Heart left ventricle (tissue), 13 donors: ENCODE measurements at regions not wholly inside any gene's neighbourhood (a gene's known extent, or its start where the extent isn't known, plus 50 kb on each side); places are given as distances from the start of the nearest gene placed in this dataset.

Source experiments
- POLR2A ChIP-seq, 2 donors: fragments of 450-650 bp; IDR thresholded peaks; one replicate each; pipeline ENCODE4 v1.6.1; 2017; ENCODE audit warnings: antibody characterized with exemption in 2 of 2, mild to moderate bottlenecking in 2 of 2, moderate library complexity in 2 of 2
- TF ChIP-seq, protein P1 (sequence below), 12 donors: fragments of 200-600 bp; sonication (generic) in 4 of 12; IDR thresholded peaks; one replicate each; pipeline versions ENCODE4 v1.5.0 to v1.8.0; 2018 to 2022; ENCODE audit warnings: antibody characterized with exemption in 12 of 12, mild to moderate bottlenecking in 5 of 12
- donor health status: ischemic (EF 13 %, LVEDD 7.1; RV severe dilation, severe dysfunction).
- donor health status: DM: no; HTN: yes; CAD: no.
- donor health status: DM: no; HTN: no; CAD: no.
- donor health status: ischemic (EF 25% LVEDD 6.9; RV normal size, moderate dysfunction).
- donor health status: ischemic (EF 25% LVEDD 5.7; RV mildly dilated, moderate dysfunction).
- donor health status: ischemic (EF 35%, LVEDD 5.7; RV mildly dilated, moderate dysfunction).
- donor health status: nonischemic (EF 11% LVEDD 7.7; RV severe dilation, severe dysfunction).
- donor health status: DM: yes; HTN: yes; CAD: no.
- donor health status: PGD.
- donor health status: ischemic (EF 29% LVEDD 5.4; RV normal size, mild dysfunction).
- donor health status: nonischemic (EF 23%, LVEDD 6.1; RV moderate dilation, normal function).

DNA sequence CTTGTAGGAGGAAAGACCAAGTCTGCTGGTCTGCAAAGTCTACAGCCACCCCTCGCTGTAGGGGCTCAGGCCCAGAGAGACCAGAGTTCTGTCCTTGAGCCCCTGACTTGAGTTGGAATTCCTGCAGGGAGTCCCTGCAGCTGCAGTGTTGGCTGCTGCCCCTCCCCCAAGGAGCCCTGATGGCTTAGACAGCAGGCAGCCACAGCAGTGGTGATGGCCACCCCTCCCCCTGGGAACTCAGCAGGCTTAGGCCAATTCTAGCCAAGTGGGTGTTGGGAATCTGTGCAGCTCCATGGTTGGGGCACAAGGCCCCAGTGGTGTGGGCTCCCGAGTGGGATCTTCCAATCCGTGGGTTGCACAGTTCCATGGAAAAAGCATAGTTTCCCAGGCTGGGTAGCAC is 345.4 kb downstream of the CD109 start:
- no peak for TF ChIP-seq POLR2A (IDR thresholded peaks at IDR 0.05)
- TF ChIP-seq, protein P1, sequence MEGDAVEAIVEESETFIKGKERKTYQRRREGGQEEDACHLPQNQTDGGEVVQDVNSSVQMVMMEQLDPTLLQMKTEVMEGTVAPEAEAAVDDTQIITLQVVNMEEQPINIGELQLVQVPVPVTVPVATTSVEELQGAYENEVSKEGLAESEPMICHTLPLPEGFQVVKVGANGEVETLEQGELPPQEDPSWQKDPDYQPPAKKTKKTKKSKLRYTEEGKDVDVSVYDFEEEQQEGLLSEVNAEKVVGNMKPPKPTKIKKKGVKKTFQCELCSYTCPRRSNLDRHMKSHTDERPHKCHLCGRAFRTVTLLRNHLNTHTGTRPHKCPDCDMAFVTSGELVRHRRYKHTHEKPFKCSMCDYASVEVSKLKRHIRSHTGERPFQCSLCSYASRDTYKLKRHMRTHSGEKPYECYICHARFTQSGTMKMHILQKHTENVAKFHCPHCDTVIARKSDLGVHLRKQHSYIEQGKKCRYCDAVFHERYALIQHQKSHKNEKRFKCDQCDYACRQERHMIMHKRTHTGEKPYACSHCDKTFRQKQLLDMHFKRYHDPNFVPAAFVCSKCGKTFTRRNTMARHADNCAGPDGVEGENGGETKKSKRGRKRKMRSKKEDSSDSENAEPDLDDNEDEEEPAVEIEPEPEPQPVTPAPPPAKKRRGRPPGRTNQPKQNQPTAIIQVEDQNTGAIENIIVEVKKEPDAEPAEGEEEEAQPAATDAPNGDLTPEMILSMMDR (IDR thresholded peaks at IDR 0.05): no peak
